ENCODE measurements at regions not wholly inside any gene's neighbourhood (a gene's known extent, or its start where the extent isn't known, plus 50 kb on each side); places are given as distances from the start of the nearest gene placed in this dataset.
"Not testable (repeated sequence)": the region's sequence is repeated elsewhere in the genome, so short reads cannot be mapped to it uniquely, and the experiment has no call there.

- DNase-seq, result no peak
These were observed 172.0 kb upstream of the IL15 start for GRCh38 chr4:141464366-141464765.

- no peak for DNase-seq
These were observed 171.2 kb upstream of the IL15 start for GRCh38 chr4:141465171-141465570.

- no peak for DNase-seq
These were observed 169.2 kb upstream of the IL15 start for GRCh38 chr4:141467225-141467624.

- no peak for DNase-seq
These were observed 167.0 kb upstream of the IL15 start for GRCh38 chr4:141469392-141469791.

GRCh38 chr4:141473026-141473540 lies 163.3 kb upstream of the IL15 start:
- DNase-seq, result no peak

- no peak for DNase-seq
These were observed 162.4 kb upstream of the IL15 start for GRCh38 chr4:141473952-141474351.

- DNase-seq, result no peak
These were observed 155.4 kb upstream of the IL15 start for GRCh38 chr4:141480950-141481349.

GRCh38 chr4:141484298-141484697 lies 152.1 kb upstream of the IL15 start:
- not testable (repeated sequence) for DNase-seq

GRCh38 chr4:141486375-141486997 lies 149.9 kb upstream of the IL15 start:
- DNase-seq, result no peak

GRCh38 chr4:141497627-141498026 lies 138.8 kb upstream of the IL15 start:
- DNase-seq, result no peak

- DNase-seq, result no peak
These were observed 137.0 kb upstream of the IL15 start for GRCh38 chr4:141499261-141499853.

- no peak for DNase-seq
These were observed 135.0 kb upstream of the IL15 start for GRCh38 chr4:141501395-141501794.

GRCh38 chr4:141501931-141502330 lies 134.5 kb upstream of the IL15 start:
- no peak for DNase-seq

GRCh38 chr4:141502755-141503154 lies 133.6 kb upstream of the IL15 start:
- DNase-seq, result no peak

- no peak for DNase-seq
These were observed 133.1 kb upstream of the IL15 start for GRCh38 chr4:141503260-141503659.

GRCh38 chr4:141511055-141511454 lies 125.3 kb upstream of the IL15 start:
- DNase-seq, result no peak

- DNase-seq, result no peak
These were observed 122.5 kb upstream of the IL15 start for GRCh38 chr4:141513866-141514265.

GRCh38 chr4:141518222-141518621 lies 118.2 kb upstream of the IL15 start:
- DNase-seq, result no peak

GRCh38 chr4:141524116-141524515 lies 112.3 kb upstream of the IL15 start:
- no peak for DNase-seq

- no peak for DNase-seq
These were observed 111.5 kb upstream of the IL15 start for GRCh38 chr4:141524841-141525240.

- no peak for DNase-seq
These were observed 105.8 kb upstream of the IL15 start for GRCh38 chr4:141530627-141531026.

GRCh38 chr4:141534985-141535384 lies 101.4 kb upstream of the IL15 start:
- no peak for DNase-seq

- DNase-seq, result no peak
These were observed 98.4 kb upstream of the IL15 start for GRCh38 chr4:141538001-141538400.

GRCh38 chr4:141540643-141541042 lies 95.7 kb upstream of the IL15 start:
- no peak for DNase-seq

GRCh38 chr4:141541851-141542250 lies 94.5 kb upstream of the IL15 start:
- DNase-seq, result no peak
